ENCODE measurements at regions not wholly inside any gene's neighbourhood (a gene's known extent, or its start where the extent isn't known, plus 50 kb on each side); places are given as distances from the start of the nearest gene placed in this dataset.

DNA sequence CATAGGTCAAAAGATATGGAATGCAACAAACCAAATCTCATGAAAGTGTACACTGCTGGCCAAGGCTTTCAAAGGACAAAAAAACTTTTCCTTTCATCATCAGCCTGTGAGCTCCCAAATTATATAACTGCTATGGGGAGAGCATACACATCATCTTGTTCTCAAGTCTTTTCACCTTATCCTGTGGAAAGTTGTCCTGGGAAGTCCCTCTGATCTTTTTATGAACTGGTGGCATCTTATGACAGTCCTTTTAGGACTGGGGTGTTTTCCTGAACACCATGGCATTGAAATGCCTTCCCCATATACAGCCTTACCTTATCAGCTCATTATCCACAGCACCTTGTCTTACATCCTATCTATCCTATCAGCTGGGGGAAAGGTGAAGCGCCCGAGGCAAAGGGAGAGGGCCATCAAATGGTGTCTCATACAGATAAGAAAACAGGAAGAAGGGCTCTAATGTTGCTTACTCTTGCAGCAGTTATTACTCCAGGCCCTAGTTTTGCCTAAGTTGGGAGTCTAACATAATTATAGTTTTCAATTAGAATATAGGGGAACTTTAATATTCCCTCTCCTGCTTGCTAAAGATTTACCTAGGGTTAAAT, 61.5 kb upstream of the GOLIM4 start:
- Histone ChIP-seq H3K4me2 (peak overlapping the region in 9 of 11 experiments; percentile 4 to 79 (median 34); a peak in 11 of 22 replicates), H3K9me3 (replicated peaks in 1 of 11) (peaks cover 16 to 29% (median 22%) of the 10 kb centered on the region in 11 experiments), H3K4me3 (no peak overlapping the region), H3K9ac (no peak overlapping the region), H3K27ac (no peak overlapping the region), H3K27me3 (no peaks in the 10 kb centered on the region), H3K36me3 (peaks cover 0 to 5% (median 0%) of the 10 kb centered on the region in 11 experiments; a peak in 2 of 22 replicates), H3K4me1 (peaks cover 8 to 35% (median 11%) of the 10 kb centered on the region in 10 experiments; a peak in 16 of 20 replicates), H4K20me1 (no peaks in the 10 kb centered on the region)
- TF ChIP-seq Cebpa-rat (IDR thresholded peaks at IDR 0.05) = no peak

DNA sequence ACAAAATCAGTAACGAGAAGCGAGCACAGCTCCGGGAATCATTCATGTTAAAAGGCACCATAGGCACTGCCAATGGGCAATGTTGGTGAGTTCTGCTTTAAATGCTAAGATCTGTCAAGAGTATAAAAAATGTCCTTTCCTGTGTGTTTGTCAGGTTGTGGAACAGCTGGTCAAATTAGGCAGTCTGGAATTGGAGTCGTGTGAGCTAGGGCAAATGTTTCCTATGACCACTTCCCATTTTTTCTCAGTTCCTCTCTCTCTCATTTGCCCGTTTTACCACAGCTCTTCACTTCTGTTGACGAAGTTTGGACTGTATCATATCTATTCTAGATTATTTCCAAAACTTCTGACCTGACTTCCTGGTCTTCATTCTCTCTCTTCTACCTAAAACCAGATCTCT, 60.8 kb upstream of the GOLIM4 start:
- no peak for TF ChIP-seq Cebpa-rat (IDR thresholded peaks at IDR 0.05)
- Histone ChIP-seq H3K9ac (no peak overlapping the region), H3K4me1 (peaks cover 8 to 35% (median 11%) of the 10 kb centered on the region in 10 experiments; a peak in 16 of 20 replicates), H3K4me2 (peak overlapping the region in 9 of 11 experiments; percentile 4 to 79 (median 34); a peak in 15 of 22 replicates), H3K9me3 (replicated peaks in 1 of 11) (peaks cover 23 to 36% (median 29%) of the 10 kb centered on the region in 11 experiments), H3K4me3 (no peak overlapping the region), H3K27ac (no peak overlapping the region), H4K20me1 (no peaks in the 10 kb centered on the region), H3K36me3 (peaks cover 0 to 5% (median 0%) of the 10 kb centered on the region in 11 experiments; a peak in 2 of 22 replicates), H3K27me3 (no peaks in the 10 kb centered on the region)

DNA sequence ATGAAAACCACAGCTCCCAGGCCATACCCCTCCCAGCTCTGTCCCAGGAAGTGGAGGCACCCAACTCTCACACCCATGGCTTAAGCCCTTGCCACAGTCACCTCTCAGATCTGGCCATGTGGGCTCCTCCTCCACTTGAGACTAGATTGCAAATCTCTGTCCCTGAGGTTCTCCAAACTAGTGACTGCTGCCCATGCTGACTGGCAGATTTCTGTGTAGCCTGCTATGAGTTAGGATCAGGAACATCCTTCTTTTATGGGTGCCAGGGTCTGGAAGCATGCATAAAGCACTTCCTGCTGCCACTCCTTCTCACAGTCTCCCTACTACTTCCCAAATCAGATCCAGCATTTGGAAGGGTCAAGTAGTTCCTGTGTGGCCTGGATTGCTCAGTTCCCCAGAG, 59.6 kb upstream of the GOLIM4 start:
- H3K4me3 ChIP-seq = no peak overlapping the region
- no peak for TF ChIP-seq Cebpa-rat (IDR thresholded peaks at IDR 0.05)
- peaks cover 26 to 39% (median 32%) of the 10 kb centered on the region in 11 experiments for H3K9me3 ChIP-seq (replicated peaks in 1 of 11)
- H3K4me1 ChIP-seq = peaks cover 8 to 35% (median 11%) of the 10 kb centered on the region in 10 experiments; a peak in 16 of 20 replicates
- no peak overlapping the region for H3K9ac ChIP-seq
- peak overlapping the region in 2 of 11 experiments; percentile 46 to 78; a peak in 4 of 22 replicates for H3K4me2 ChIP-seq
- H4K20me1 ChIP-seq = no peaks in the 10 kb centered on the region
- H3K27ac ChIP-seq = no peak overlapping the region
- H3K27me3 ChIP-seq = no peaks in the 10 kb centered on the region
- peaks cover 0 to 5% (median 0%) of the 10 kb centered on the region in 11 experiments; a peak in 2 of 22 replicates for H3K36me3 ChIP-seq

DNA sequence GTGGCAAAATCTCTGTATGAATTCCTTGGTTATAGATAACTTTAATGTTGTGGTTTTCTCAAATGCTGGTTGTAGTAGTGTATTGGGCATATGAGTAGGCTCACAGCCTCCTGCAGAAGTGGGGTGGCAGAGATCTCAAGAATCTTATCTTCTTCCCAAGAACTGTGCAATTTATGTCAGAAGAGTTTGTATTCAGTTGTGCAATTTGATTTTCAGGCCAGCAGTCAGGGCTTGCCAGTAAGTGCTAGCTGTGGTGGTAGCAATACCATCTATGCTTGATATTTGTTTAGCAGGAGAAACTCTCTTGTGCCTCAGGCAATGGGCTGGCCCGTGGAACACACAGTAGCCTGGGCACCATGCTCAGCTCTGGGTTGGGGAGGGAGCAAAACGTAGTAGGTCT, 58.4 kb upstream of the GOLIM4 start:
- TF ChIP-seq Cebpa-rat (IDR thresholded peaks at IDR 0.05) = no peak

DNA sequence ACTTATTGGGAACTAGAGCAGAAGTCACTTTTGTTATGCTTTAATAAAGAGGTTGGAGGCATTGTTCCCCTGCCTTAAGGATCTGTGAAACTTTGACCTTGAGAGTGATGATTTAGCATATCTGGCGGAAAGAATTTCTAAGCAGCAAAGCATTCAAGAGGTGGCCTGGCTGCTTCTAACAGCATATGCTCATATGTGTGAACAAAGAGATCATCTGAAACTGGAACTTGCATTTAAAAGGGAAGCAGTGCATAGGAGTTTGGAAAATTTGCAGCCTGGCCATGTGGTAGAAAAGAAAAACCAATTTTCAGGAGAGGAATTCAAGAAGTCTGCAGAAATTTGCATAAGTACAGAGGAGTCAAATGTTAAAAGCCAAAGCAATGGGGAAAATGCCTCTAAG, 56.4 kb upstream of the GOLIM4 start:
- Histone ChIP-seq H3K9ac (no peak overlapping the region), H3K27ac (no peak overlapping the region), H3K4me3 (0 out of 20 replicates have a peak overlapping the region, but pooled peaks of 1 of the 10 experiments have one; percentile 24), H3K4me1 (peaks cover 8 to 27% (median 10%) of the 10 kb centered on the region in 10 experiments; a peak in 16 of 20 replicates), H4K20me1 (no peaks in the 10 kb centered on the region), H3K36me3 (peaks cover 0 to 5% (median 0%) of the 10 kb centered on the region in 11 experiments; a peak in 2 of 22 replicates), H3K4me2 (no peak overlapping the region), H3K9me3 (replicated peaks in 1 of 11) (peaks cover 26 to 39% (median 32%) of the 10 kb centered on the region in 11 experiments), H3K27me3 (no peaks in the 10 kb centered on the region)
- no peak for TF ChIP-seq Cebpa-rat (IDR thresholded peaks at IDR 0.05)

More for the DNA sequence above, 58.4 kb upstream of the GOLIM4 start:
- Histone ChIP-seq H3K27ac (no peak overlapping the region), H3K9me3 (replicated peaks in 1 of 11) (peaks cover 26 to 39% (median 32%) of the 10 kb centered on the region in 11 experiments), H3K36me3 (peaks cover 0 to 5% (median 0%) of the 10 kb centered on the region in 11 experiments; a peak in 2 of 22 replicates), H4K20me1 (no peaks in the 10 kb centered on the region), H3K4me2 (no peak overlapping the region), H3K27me3 (no peaks in the 10 kb centered on the region), H3K4me3 (no peak overlapping the region), H3K4me1 (peaks cover 8 to 35% (median 11%) of the 10 kb centered on the region in 10 experiments; a peak in 16 of 20 replicates), H3K9ac (no peak overlapping the region)
